Lower leg skin (tissue), 3 donors: ENCODE measurements at regions not wholly inside any gene's neighbourhood (a gene's known extent, or its start where the extent isn't known, plus 50 kb on each side); places are given as distances from the start of the nearest gene placed in this dataset.

Source experiments
- POLR2A ChIP-seq, 2 donors: fragments of 450-650 bp; IDR thresholded peaks; one replicate each; pipeline ENCODE4 v1.6.1; 2016 to 2017; ENCODE audit warnings: antibody characterized with exemption in 2 of 2, mild to moderate bottlenecking in 1 of 2, moderate library complexity in 1 of 2
- TF ChIP-seq, protein P1 (sequence below), 3 donors: fragments of 450-650 bp; IDR thresholded peaks; one replicate each; pipeline ENCODE4 v1.5.1; 2016; ENCODE audit warnings: antibody characterized with exemption in 3 of 3, mild to moderate bottlenecking in 3 of 3, moderate library complexity in 2 of 3

GRCh38 chr5:27701931-27702903 is 663.8 kb upstream of the CDH9 start:
- TF ChIP-seq POLR2A (IDR thresholded peaks at IDR 0.05) = no peak
- TF ChIP-seq, protein P1, sequence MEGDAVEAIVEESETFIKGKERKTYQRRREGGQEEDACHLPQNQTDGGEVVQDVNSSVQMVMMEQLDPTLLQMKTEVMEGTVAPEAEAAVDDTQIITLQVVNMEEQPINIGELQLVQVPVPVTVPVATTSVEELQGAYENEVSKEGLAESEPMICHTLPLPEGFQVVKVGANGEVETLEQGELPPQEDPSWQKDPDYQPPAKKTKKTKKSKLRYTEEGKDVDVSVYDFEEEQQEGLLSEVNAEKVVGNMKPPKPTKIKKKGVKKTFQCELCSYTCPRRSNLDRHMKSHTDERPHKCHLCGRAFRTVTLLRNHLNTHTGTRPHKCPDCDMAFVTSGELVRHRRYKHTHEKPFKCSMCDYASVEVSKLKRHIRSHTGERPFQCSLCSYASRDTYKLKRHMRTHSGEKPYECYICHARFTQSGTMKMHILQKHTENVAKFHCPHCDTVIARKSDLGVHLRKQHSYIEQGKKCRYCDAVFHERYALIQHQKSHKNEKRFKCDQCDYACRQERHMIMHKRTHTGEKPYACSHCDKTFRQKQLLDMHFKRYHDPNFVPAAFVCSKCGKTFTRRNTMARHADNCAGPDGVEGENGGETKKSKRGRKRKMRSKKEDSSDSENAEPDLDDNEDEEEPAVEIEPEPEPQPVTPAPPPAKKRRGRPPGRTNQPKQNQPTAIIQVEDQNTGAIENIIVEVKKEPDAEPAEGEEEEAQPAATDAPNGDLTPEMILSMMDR (IDR thresholded peaks at IDR 0.05) = no peak
